ENCODE measurements at regions not wholly inside any gene's neighbourhood (a gene's known extent, or its start where the extent isn't known, plus 50 kb on each side); places are given as distances from the start of the nearest gene placed in this dataset.

DNA sequence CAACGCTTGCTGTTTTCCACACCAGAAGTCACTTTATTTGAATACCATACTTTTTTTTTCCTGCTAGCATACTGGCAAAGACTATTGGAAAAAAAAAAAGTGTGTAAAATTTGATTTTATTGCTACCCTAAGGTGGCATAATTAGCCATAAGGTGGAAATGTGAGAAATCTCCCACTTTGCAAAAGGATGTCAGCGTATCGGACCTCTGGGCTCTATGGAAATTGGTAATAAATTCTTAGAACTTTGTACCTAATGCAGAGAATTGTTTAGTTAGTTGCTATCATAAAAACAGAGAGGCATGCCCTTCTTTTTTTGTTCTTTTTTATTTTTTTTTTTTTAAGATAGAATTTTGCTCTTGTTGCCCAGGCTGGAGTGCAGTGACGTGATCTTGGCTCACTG, 63.7 kb upstream of the GMDS start:
- no peak for DNase-seq (ENCODE audit: low spot score)
- no peak for ATAC-seq
- TF ChIP-seq ESRRA (CRISPR knock-in tag; IDR thresholded peaks at IDR 0.05; ENCODE audit: low read depth), result no peak
- TF ChIP-seq, protein P1, sequence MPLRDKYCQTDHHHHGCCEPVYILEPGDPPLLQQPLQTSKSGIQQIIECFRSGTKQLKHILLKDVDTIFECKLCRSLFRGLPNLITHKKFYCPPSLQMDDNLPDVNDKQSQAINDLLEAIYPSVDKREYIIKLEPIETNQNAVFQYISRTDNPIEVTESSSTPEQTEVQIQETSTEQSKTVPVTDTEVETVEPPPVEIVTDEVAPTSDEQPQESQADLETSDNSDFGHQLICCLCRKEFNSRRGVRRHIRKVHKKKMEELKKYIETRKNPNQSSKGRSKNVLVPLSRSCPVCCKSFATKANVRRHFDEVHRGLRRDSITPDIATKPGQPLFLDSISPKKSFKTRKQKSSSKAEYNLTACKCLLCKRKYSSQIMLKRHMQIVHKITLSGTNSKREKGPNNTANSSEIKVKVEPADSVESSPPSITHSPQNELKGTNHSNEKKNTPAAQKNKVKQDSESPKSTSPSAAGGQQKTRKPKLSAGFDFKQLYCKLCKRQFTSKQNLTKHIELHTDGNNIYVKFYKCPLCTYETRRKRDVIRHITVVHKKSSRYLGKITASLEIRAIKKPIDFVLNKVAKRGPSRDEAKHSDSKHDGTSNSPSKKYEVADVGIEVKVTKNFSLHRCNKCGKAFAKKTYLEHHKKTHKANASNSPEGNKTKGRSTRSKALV (CRISPR knock-in tag; IDR thresholded peaks at IDR 0.05), result no peak
- no peak for TF ChIP-seq SNAPC2 (CRISPR knock-in tag; IDR thresholded peaks at IDR 0.05)
- TF ChIP-seq ZSCAN31 (CRISPR knock-in tag; IDR thresholded peaks at IDR 0.05; ENCODE audit: low read depth), result no peak
- TF ChIP-seq ZNF3 (CRISPR knock-in tag; IDR thresholded peaks at IDR 0.05), result no peak
- no peak for TF ChIP-seq PITX1 (CRISPR knock-in tag; IDR thresholded peaks at IDR 0.05)
- TF ChIP-seq NFIB (CRISPR knock-in tag; IDR thresholded peaks at IDR 0.05; ENCODE audit: borderline replicate concordance), result no peak
- no peak for TF ChIP-seq ZNF432 (CRISPR knock-in tag; IDR thresholded peaks at IDR 0.05; ENCODE audit: borderline replicate concordance)
- no peak for TF ChIP-seq ZNF770 (CRISPR knock-in tag; IDR thresholded peaks at IDR 0.05)
- TF ChIP-seq NFRKB (IDR thresholded peaks at IDR 0.05), result no peak
- TF ChIP-seq, protein P2, sequence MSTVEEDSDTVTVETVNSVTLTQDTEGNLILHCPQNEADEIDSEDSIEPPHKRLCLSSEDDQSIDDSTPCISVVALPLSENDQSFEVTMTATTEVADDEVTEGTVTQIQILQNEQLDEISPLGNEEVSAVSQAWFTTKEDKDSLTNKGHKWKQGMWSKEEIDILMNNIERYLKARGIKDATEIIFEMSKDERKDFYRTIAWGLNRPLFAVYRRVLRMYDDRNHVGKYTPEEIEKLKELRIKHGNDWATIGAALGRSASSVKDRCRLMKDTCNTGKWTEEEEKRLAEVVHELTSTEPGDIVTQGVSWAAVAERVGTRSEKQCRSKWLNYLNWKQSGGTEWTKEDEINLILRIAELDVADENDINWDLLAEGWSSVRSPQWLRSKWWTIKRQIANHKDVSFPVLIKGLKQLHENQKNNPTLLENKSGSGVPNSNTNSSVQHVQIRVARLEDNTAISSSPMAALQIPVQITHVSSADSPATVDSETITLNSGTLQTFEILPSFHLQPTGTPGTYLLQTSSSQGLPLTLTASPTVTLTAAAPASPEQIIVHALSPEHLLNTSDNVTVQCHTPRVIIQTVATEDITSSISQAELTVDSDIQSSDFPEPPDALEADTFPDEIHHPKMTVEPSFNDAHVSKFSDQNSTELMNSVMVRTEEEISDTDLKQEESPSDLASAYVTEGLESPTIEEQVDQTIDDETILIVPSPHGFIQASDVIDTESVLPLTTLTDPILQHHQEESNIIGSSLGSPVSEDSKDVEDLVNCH (CRISPR knock-in tag; IDR thresholded peaks at IDR 0.05), result no peak
- TF ChIP-seq, protein P3, sequence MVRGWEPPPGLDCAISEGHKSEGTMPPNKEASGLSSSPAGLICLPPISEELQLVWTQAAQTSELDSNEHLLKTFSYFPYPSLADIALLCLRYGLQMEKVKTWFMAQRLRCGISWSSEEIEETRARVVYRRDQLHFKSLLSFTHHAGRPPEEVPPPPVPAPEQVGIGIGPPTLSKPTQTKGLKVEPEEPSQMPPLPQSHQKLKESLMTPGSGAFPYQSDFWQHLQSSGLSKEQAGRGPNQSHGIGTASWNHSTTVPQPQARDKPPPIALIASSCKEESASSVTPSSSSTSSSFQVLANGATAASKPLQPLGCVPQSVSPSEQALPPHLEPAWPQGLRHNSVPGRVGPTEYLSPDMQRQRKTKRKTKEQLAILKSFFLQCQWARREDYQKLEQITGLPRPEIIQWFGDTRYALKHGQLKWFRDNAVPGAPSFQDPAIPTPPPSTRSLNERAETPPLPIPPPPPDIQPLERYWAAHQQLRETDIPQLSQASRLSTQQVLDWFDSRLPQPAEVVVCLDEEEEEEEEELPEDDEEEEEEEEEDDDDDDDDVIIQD (CRISPR knock-in tag; IDR thresholded peaks at IDR 0.05; ENCODE audit: low read depth), result no peak
- TF ChIP-seq SSRP1 (CRISPR knock-in tag; IDR thresholded peaks at IDR 0.05), result no peak
- no peak for TF ChIP-seq ZNF292 (CRISPR knock-in tag; IDR thresholded peaks at IDR 0.05; ENCODE audit: borderline replicate concordance, low read depth)
- WGBS (ENCODE audit: low lambda C conversion rate), result 94% methylated on average over 4 of the region's 4 CpGs
- no peak overlapping the region for H3K9ac ChIP-seq (ENCODE audit: insufficient read depth, low read depth, low read length)
- POLR2A ChIA-PET, result no interaction called here
- peaks cover 8% of the 10 kb centered on the region; the same call in 1 of the 2 replicates for H3K4me1 ChIP-seq (ENCODE audit: insufficient read depth, low read length)
- H2AFZ ChIP-seq (ENCODE audit: low read length), result no peak overlapping the region
- intact Hi-C loops (cut with micrococcal nuclease; ENCODE audit: unreplicated experiment) (no loop called here), in situ Hi-C loops (cut with HindIII; ENCODE audit: extremely low pct_ligation_motif_present, low pct_unique_long_range_greater_than_20kb) (no loop called here)
- no peaks in the 10 kb centered on the region for H3K36me3 ChIP-seq (replicated peaks in 1 of 2; ENCODE audit: control insufficient read depth in 1 of 2, insufficient read depth in 2 of 2, low read length in 2 of 2)
- H3K4me3 ChIP-seq (replicated peaks in 1 of 3; ENCODE audit: insufficient read depth in 1 of 3, low read depth in 2 of 3, low read length in 3 of 3), result no peak overlapping the region
- CTCF ChIA-PET (ENCODE audit: low intra/inter-chr PET ratio, low total read pairs), result no interaction called here
- H3K79me2 ChIP-seq (ENCODE audit: insufficient read depth, low read length), result no peaks in the 10 kb centered on the region
- H3K9me3 ChIP-seq (ENCODE audit: low read length), result no peaks in the 10 kb centered on the region
- no peak for FAIRE-seq
- no peaks in the 10 kb centered on the region for H3K27me3 ChIP-seq (ENCODE audit: control insufficient read depth in 1 of 2, insufficient read depth in 2 of 2, low read length in 2 of 2)
- H3K4me2 ChIP-seq (ENCODE audit: low read depth, low read length), result no peak overlapping the region
- H3K27ac ChIP-seq (ENCODE audit: extremely low read length, insufficient read depth, low read length), result no peak overlapping the region
- BruUV-seq (replicated peaks), result no TSS peak
- H4K20me1 ChIP-seq (ENCODE audit: insufficient read depth, low read length), result no peaks in the 10 kb centered on the region
